NOMO-1 treated with DMSO at 0.1 percent for 48 hours (cell line): ENCODE measurements at regions not wholly inside any gene's neighbourhood (a gene's known extent, or its start where the extent isn't known, plus 50 kb on each side); places are given as distances from the start of the nearest gene placed in this dataset.

Experiments used
- DNase-seq: peaks from one replicate; lab custom pipeline; 2025; ENCODE audit not compliant: unreplicated experiment; lab: John Stamatoyannopoulos, UW

GRCh38 chr4:180798036-180798577 is 1445.1 kb upstream of the TENM3 start:
- no peak for DNase-seq

GRCh38 chr4:180799798-180800197 is 1443.4 kb upstream of the TENM3 start:
- DNase-seq = no peak

GRCh38 chr4:180805101-180805500 is 1438.1 kb upstream of the TENM3 start:
- no peak for DNase-seq

- no peak for DNase-seq
Observed at GRCh38 chr4:180808862-180809261, 1434.3 kb upstream of the TENM3 start.

GRCh38 chr4:180809439-180809838 is 1433.8 kb upstream of the TENM3 start:
- DNase-seq = no peak

GRCh38 chr4:180810581-180810980 is 1432.6 kb upstream of the TENM3 start:
- no peak for DNase-seq

- DNase-seq = peak; percentile 35
Observed at GRCh38 chr4:180811556-180811955, 1431.6 kb upstream of the TENM3 start.

GRCh38 chr4:180812783-180813182 is 1430.4 kb upstream of the TENM3 start:
- DNase-seq = no peak

GRCh38 chr4:180814875-180815417 is 1428.3 kb upstream of the TENM3 start:
- no peak for DNase-seq

GRCh38 chr4:180817529-180817928 is 1425.7 kb upstream of the TENM3 start:
- no peak for DNase-seq

GRCh38 chr4:180823108-180823507 is 1420.1 kb upstream of the TENM3 start:
- DNase-seq = peak; percentile 20

- DNase-seq = no peak
Observed at GRCh38 chr4:180827232-180828009, 1415.8 kb upstream of the TENM3 start.

GRCh38 chr4:180828455-180829018 is 1414.7 kb upstream of the TENM3 start:
- peak; percentile 3 for DNase-seq

- DNase-seq = no peak
Observed at GRCh38 chr4:180832073-180832472, 1411.1 kb upstream of the TENM3 start.

GRCh38 chr4:180840142-180840541 is 1403.1 kb upstream of the TENM3 start:
- no peak for DNase-seq

GRCh38 chr4:180850318-180850940 is 1392.8 kb upstream of the TENM3 start:
- DNase-seq = no peak

- DNase-seq = no peak
Observed at GRCh38 chr4:180852738-180853137, 1390.5 kb upstream of the TENM3 start.

- DNase-seq = no peak
Observed at GRCh38 chr4:180855184-180855583, 1388.0 kb upstream of the TENM3 start.

GRCh38 chr4:180860089-180860720 is 1383.0 kb upstream of the TENM3 start:
- no peak for DNase-seq

- DNase-seq = no peak
Observed at GRCh38 chr4:180861651-180862050, 1381.6 kb upstream of the TENM3 start.

- no peak for DNase-seq
Observed at GRCh38 chr4:180866933-180867643, 1376.1 kb upstream of the TENM3 start.
